ENCODE measurements at regions not wholly inside any gene's neighbourhood (a gene's known extent, or its start where the extent isn't known, plus 50 kb on each side); places are given as distances from the start of the nearest gene placed in this dataset.
"Not testable (repeated sequence)": the region's sequence is repeated elsewhere in the genome, so short reads cannot be mapped to it uniquely, and the experiment has no call there.

DNA sequence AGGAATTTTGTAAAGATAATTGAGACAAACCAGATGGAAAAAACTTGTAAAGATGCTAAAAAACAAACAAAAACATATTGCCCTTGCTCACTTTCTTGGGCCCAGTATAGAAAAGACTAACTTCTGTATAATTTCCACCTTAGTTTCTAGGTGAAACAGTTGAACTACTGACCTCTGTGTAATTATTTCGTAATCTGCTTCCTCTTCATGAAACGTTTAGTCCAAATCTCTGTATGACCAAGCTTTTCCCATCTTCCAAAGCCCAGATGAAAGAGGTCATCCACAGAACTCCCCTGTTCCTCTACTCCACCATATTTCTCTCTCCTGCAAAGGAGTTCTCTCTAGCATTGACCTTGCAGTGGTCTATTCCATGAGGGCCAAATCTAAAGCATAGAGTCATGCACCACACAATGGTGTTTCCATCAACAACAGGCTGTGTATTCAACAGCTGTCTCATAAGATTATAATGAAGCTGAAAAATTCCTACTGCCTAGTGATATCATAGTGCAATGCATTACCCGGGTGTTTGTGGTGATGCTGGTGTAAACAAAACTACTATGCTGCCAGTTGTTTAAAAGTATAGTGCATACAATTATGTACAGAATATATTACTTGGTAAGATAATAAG, 647.6 kb downstream of the TNS3 start:
- no peak for DNase-seq

DNA sequence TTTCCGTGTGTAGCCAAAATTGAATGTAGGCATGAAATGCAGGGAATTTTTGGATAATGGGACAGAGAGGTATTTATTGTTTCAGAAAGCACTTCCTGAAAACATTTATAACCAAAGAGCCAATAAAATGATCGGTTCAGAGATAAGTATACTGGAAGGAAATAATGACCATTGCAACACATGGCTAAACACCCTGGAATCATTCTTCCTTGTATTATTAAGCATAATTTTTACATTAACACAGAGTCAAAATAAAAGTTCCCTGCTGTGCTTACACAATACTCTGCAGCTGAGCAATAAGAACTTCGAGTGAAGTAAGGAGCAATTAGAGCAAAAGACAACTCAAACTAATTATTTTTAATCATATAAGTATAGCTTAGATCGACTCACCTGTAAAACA, 648.3 kb downstream of the TNS3 start:
- DNase-seq = no peak

DNA sequence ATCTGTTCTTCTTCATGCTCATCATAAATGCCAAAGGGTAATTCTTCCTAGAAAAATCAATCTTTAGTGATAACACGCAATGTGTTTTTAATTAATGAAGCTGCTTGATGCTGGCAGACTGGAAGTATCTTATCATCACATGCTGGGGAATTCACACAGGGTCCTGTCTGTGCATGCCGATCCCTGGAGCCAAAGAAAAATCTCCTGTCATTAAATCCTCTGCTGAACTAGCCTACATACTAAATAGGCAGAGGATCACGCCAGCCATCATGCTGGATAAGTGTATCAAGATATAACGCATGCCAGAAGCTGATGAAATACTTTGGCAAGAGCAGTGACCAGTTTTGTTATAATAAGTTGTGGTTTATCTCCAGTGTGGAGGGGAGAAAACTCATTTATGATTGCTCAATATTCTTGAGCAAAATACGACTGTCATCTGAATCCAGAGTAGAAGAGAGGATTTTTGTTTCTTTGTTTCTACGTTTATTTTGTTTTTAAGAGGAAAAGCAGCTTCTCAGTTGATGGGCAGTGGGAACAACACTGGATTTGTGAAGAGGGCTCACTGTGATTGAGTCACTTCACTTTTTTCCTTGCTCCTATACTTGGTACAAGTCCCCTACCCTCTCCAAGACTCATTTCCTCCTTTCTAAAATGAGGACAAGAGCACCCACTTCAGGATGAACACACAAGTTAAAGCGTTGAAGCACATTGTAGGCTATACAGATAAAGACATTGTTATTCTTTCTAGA, 649.1 kb downstream of the TNS3 start:
- DNase-seq = peak; percentile 69

DNA sequence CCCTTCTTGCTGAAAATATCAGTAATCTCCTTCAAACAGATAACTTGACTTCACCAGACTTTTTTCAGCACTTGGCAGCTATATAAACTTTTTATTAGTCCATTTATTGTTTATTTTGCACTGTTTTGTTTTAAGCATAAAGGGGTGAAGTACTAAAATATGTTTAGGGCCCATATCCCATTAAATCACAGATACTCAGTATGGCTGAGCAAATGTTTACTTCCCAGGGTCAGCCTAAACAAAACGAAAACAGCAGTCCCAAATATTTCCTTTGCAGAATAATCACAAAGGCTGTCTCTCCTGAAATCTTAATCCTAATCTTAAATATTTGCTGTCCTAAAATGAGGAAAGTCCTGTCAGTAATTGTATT, 649.6 kb downstream of the TNS3 start:
- no peak for DNase-seq

DNA sequence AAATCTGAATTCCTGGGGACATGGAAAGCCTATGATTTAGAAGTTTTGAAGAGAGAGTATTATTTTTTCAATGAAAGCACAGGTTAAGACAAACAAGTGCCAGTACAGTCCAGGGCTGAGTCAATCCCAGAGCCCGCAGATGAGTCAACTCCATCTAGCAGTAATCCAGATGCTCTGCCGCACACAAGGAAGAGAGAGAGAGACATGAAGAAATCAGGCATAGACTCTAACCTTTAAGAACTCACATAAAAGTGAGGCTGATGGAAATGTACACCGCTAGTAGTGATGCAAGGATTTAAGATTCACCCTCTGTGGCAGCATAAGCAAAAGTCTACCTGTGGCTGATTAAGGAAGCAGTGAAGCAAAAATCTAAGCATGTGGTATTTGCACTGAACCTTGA, 651.5 kb downstream of the TNS3 start:
- DNase-seq = no peak

DNA sequence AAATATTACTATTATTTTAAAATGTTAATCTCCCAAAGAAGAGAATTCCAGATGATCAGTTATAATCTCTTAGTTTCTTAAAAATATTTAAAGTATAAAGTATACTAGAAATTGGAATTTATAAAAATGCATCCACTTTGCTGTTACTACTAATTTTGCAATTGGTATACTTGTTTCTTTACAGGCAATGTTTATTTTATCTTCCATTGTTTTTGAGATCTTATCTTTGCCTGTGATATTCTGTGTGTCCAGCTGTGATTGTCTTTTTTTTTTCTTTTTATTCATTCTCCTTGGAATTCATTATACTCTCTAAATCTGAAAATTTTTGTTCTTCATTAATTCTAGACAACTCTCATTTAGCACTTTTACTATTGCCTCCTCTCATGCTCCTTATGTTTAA, 652.6 kb downstream of the TNS3 start:
- DNase-seq = no peak

DNA sequence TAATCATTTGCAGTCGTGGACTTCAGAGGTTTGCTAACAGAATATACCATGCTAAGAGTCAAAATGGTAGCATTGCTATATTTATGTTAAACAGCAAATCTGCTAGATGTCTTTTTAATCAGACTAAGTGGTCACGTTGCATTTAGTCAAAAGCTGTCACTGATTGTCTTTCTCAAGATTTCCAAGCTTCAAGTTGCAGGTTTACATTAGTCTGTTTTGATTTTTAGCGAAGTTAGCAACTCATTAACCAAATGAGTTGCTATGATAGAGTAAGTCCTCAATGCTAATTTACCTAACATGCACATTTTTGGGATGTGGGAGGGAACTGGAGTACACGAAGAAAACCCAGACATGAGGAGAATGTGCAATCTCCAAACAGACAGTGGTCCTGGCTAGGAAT, 653.2 kb downstream of the TNS3 start:
- no peak for DNase-seq

DNA sequence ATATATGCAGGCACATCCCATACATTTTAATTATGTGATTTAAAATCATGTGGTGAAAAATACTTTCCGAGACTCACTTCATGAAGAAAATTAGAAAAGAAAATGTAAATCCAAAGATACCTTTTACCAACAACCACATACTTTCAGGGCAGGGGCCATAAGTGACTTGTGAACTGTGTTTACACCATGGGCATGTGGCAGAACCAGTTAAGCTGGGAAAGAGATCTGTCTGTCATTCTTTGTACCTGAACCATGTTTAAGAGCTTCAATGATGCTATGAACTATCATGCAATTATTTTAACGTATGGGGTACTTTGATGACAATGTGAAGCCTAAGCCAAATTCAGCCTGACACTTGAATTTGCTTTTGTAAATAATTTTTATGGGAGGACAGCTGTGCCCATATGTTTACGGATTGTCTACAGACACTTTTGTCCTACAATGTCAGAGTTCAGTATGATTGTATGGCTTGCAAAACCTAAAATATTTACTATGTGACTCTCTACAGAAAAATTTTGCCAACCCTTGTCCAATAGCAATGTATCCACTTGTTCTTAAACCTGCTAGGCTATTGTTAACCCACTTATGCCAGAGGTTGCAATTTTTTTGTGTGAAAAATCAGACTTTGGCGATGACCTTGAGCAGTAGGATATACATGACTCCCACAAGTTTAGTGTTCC, 654.6 kb downstream of the TNS3 start:
- DNase-seq = no peak

DNA sequence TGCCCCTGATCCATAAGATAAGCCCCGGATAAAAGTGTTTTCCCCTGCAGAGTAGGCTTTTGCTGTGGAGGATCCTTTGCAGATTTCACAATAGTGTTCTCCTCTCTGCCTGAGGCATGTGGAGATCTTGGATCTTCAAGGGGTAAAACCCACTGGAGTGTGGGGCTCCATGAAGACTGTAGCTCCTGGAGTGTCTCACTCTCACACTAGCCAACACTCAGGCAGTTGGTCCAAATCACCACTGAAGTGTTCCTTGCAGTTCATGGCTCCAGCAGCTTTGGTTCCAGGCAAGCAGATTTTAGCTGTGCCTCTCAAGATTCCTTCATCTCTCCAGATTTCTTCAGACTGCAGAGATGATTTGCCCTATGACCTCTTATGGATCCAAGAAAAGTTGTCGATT, 665.3 kb downstream of the TNS3 start:
- no peak for DNase-seq

DNA sequence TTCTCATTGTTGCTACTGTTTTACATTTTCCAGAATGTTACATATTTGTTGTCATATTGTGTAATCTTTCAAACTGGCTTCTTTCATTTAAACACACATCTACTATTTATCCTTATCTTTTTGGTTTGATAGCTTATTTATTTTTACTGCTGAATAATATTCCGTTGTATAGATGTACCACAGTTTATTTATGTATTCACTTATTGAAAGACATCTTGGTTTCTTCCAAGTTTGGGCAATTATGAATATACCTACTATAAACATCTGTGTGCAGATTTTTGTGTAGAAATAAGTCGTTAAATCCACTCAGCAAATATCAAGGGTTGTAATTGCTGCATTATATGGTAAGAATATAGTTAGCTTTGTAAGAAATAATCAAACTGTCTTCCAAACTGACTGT, 669.2 kb downstream of the TNS3 start:
- DNase-seq = no peak

DNA sequence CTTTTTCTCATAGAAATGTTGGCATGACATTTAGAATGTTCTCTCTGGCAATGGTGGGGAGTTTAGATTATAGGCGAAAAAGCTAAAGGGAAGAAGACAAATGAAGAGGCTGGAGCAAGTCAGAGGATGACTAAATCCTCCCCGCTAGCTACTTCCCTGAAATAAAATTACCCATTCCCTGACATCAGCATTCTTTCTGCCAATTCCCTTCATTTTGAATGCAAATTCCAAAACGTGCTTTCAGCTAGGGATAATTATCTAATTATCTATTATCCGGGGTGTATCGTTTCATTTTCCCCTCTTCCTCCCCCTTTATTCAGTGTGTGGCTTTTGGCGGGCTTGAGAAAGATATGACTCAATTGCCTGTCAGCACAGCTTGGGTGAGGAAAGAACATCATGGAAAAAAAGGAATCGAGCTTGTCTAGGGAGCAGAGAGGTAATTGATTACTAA, 672.3 kb downstream of the TNS3 start:
- no peak for DNase-seq

DNA sequence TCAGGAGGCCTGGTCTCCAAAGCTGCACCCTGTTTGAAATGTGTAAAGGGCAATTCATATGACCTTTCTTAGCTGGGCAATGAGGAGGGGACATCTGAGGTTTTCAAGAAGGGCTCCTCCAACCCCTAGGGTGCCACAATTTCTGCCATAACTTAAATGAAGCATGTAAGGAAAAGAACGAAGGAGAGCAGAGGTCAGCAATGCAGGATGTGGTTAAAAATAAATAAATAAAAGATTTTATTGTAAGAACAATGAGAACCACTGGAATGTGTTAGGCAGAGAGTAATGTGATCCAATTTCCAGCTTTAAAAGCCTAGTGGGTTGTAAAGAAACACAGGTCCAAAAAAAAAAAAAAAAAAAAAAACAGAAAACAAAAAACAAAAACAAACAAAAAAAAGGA, 673.1 kb downstream of the TNS3 start:
- no peak for DNase-seq

DNA sequence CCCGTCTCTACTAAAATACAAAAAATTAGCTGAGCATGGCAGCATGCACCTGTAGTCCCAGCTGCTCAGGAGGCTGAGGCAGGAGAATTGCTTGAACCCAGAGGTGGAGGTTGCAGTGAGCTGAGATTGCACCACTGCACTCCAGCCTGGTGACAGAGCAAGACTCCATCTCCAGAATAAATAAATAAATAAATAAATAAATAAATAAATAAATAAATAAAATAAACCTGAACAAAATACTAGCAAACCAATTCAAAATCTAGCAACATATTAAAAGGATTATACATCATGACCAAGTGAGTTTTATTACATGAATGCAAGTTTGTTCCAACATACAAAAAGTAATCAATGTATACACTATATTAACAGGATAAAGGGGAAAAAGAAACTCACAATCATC, 677.4 kb downstream of the TNS3 start:
- not testable (repeated sequence) for DNase-seq

DNA sequence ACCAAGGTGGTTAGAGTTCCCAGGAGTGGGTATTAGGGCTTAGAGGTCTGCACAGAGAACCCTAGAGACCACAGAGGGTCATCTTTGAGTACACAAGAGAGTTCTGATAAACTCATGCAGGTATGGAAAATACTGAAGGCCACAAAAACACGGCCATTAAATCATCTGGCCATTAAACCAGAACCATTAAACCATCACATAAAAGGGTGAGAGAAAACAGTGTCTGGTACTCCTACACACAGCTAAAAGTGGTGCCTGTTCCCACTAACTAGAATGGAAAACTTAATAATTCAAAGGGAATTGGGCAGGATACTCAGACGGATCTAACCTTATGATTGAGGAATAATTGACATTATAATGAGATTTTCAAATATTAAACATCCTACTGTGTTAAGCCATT, 679.4 kb downstream of the TNS3 start:
- no peak for DNase-seq

DNA sequence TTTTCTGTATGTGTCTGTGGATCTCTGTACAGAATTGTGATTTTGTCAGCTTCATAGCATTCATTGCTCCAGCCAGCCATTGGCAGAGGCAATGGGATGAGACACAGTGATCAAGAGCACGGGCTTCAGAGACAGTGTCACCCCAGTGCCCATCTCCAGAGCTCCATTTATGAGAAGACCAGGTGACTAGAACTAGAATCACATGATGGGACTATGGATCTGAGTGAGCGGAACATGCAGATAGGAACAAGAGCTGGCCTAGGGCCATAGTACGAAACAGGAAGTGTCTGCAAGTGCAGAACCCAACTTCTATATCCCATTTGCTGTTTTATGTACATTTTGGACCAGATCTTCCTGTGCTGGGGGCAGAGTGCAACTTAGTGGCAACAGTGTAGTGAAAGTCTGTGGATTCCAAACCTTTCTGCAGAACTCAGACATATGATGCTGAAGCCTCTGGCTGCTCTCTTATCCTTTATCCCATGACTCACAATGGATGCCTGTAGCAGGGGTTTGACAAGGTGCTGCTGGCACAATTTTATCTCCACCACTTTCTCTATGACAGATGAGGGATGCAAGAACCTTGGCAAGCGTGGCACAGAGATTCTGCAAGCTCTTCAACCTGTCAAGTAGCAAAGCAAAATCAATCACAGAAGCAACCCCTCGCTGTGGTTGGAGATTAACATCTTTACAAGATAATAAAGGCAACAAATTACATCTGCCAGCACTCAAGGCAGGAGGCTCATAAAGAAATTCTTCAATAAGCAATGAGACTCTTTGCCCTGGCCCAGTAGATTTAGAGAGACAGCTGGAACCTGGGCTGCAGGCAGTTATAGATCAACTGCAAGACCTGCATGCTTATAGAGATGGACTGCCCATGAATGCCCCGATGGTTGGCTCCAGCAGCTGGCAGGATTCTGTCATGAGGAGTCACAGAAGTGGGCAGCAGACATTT, 681.3 kb downstream of the TNS3 start:
- no peak for DNase-seq

DNA sequence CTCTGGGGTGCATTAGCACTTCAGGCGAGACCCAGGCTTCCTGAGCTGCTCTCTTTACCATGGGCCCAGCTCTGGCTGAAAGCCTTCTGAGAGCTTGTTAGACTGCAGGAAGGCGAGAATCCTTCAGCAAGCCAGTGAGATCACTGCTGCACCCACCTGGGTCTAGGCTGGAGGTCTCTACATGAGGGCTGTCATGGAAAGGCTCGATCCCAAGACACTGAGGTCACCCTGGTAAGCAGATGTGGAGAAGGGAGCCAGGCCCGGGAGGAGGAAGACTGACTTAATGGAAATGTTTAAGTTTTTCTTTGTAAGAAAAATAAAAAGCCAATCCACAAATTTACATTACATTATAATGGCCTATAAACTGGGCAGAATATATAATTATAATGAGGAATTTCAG, 684.5 kb downstream of the TNS3 start:
- DNase-seq = peak; percentile 31

DNA sequence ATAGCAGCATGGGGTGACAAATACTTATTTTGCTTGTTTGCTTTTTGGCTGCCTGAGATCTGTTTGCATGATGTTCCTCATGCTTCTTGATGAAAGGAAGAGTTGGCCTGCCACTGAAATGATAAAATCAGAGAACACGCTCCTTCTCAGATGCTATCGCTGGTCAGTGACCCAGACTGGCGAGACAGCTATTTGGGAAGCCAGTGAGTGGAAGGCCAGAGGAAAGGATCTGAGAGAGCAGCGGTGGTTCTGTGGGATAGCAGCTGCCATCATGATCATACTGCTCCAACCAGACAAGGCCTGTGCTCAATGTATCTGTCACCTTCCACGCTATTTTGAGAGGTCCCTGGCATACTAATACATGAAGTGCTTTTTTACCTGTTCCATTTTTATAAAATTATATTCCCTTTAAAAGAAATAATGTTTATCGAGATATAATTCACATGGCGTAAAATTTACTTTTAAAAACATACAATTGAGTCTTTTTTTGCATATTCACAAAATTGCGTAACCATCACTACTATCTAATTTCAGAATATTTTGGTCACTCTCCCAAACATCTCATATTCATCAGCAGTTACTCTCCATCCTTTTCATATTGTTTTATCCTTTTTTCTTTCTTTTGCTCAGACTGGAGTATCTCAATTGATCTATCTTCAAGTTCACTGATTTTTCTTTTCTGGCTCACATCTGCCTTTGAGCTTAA, 695.1 kb downstream of the TNS3 start:
- DNase-seq = no peak

DNA sequence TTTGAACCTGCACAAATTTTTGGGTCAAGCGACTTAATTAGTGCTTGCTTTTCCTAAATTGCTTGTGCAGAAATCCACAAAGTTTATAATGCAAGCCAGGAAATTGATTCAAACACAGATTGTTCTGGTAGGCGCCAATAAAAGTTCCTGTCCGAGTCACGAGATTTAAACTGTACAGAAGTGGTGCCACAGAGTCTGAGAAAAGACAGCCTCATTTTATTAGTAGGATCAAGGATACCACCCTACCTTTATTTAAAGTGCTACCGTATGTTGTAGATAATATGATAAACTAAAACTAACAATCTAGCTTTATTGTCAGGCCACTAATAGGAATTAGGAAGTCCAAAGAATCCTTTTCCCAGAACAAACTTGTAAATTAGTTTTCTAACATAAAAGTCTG, 696.7 kb downstream of the TNS3 start:
- no peak for DNase-seq

DNA sequence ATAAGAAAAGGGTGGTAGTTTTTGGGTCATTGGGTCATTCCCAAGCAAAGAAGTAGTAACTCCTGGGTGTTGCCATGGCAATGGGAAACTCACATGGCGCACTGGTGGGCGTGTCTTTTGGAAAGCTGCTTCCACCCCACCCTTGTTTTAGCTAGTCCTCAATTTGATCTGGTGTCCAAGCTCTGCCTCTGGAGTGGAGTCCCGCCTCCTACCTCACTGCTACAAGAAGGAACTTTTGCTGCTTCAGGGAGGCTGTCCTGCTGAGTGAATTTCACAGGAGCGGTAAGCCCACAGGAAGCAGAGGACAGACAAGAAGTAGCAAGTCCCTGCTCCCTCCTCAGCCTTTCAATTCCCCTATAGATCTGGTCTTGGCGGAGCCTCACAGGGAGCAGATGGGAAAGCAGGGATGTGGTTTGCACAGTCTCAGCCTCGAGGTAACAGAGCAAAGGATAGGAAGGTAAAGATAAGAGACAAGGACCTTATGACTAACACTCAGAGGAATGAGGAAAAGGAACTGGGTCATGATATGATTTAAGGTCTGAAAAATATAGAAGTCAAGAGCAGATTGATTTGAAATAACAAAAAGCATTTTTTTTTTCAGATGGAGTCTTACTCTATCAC, 700.3 kb downstream of the TNS3 start:
- DNase-seq = no peak

DNA sequence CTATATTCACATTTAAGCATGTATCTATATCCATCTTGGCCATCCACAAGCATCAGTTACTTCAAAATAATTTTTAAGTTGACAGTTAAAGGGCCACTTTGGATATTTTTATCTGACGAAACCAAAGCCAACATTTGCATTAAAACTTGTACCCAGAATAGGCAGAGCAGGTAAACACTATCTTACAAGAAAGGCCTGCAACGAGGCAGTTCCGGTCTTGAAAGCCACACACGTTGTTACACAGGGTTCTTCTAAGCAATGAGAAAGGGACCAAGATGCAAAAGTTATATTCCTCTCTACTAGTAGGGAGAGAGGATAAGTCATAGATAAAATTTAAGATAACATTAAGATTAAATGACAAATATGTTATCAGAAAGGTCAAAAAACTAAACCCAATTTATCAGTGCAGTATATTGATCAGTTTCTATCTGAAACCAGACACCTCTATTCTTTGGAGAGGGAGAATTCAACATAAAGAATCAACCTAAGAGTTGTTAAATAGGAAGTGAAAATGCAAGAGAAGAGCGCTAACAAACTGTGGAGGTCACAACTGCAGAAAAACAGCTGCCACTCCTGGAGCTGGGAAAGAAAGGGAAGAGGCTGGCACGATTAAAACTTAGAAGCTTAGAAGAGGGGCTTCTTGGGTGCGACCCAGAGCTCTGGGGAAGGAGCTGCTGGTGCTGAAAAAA, 701.3 kb downstream of the TNS3 start:
- no peak for DNase-seq

Measured in muscle of arm (tissue), 1 donor.